ENCODE measurements at regions not wholly inside any gene's neighbourhood (a gene's known extent, or its start where the extent isn't known, plus 50 kb on each side); places are given as distances from the start of the nearest gene placed in this dataset.

DNA sequence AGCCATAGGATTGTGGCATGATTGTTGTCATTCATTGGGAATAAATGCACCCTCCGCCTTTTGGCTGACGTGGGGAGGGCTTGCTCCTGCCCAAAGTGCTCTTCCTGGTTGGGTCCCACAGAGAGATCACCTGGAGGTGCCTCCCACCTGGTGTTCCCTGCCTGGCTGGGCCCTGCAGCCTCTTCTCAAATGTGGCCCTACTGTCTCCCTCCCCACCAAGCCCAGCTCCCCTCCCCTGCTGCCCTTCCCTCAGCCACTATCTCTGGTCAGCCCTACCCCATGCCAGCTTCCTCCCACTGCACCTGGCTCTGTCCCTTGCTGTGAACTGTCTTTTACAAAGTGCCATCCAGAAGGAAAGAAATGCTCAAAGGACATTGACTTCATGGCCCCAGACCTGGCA, 173.4 kb downstream of the GLI2 start:
- in situ Hi-C loops (cut with HindIII; ENCODE audit: extremely low pct_ligation_motif_present, low pct_unique_long_range_greater_than_20kb), result loop anchor here (5.0 kb wide), 1 partner anchor 38 kb away; no protein-coding TSS in a partner anchor
- H3K36me3 ChIP-seq (replicated peaks in 1 of 2; ENCODE audit: control insufficient read depth in 1 of 2, insufficient read depth in 2 of 2, low read length in 2 of 2), result no peaks in the 10 kb centered on the region
- no peak overlapping the region for H3K27ac ChIP-seq (ENCODE audit: extremely low read length, insufficient read depth, low read length)
- ChIA-PET POLR2A (no interaction called here), CTCF (ENCODE audit: low intra/inter-chr PET ratio, low total read pairs) (no interaction called here)
- H3K4me1 ChIP-seq (ENCODE audit: insufficient read depth, low read length), result no peaks in the 10 kb centered on the region
- intact Hi-C loops (cut with micrococcal nuclease; ENCODE audit: unreplicated experiment), result loop anchor here (5.0 kb wide), 1 partner anchor 38 kb away; no protein-coding TSS in a partner anchor
- no peak overlapping the region for H2AFZ ChIP-seq (ENCODE audit: low read length)
- 0% methylated on average over 2 of the region's 2 CpGs for WGBS (ENCODE audit: low lambda C conversion rate)
- FAIRE-seq, result no peak
- no peaks in the 10 kb centered on the region for H3K79me2 ChIP-seq (ENCODE audit: insufficient read depth, low read length)
- H3K4me3 ChIP-seq (replicated peaks in 1 of 3; ENCODE audit: insufficient read depth in 1 of 3, low read depth in 2 of 3, low read length in 3 of 3), result no peak overlapping the region
- H3K9me3 ChIP-seq (ENCODE audit: low read length), result no peaks in the 10 kb centered on the region
- H3K9ac ChIP-seq (ENCODE audit: insufficient read depth, low read depth, low read length), result no peak overlapping the region
- BruUV-seq (replicated peaks), result no TSS peak
- peaks cover 3 to 51% of the 10 kb centered on the region in 2 experiments; a peak in 4 of 5 replicates for H3K27me3 ChIP-seq (ENCODE audit: control insufficient read depth in 1 of 2, insufficient read depth in 2 of 2, low read length in 2 of 2)
- ATAC-seq, result no peak
- TF ChIP-seq, protein P1, sequence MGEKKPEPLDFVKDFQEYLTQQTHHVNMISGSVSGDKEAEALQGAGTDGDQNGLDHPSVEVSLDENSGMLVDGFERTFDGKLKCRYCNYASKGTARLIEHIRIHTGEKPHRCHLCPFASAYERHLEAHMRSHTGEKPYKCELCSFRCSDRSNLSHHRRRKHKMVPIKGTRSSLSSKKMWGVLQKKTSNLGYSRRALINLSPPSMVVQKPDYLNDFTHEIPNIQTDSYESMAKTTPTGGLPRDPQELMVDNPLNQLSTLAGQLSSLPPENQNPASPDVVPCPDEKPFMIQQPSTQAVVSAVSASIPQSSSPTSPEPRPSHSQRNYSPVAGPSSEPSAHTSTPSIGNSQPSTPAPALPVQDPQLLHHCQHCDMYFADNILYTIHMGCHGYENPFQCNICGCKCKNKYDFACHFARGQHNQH (CRISPR knock-in tag; IDR thresholded peaks at IDR 0.05), result no peak
- TF ChIP-seq ZNF549 (CRISPR knock-in tag; IDR thresholded peaks at IDR 0.05) (no peak), ATF7-NPFF (CRISPR knock-in tag; IDR thresholded peaks at IDR 0.05; ENCODE audit: low read depth) (no peak), STAG1 (CRISPR knock-in tag; IDR thresholded peaks at IDR 0.05) (no peak), ZNF749 (CRISPR knock-in tag; IDR thresholded peaks at IDR 0.05; ENCODE audit: borderline replicate concordance) (no peak), ZNF496 (CRISPR knock-in tag; IDR thresholded peaks at IDR 0.05; ENCODE audit: insufficient replicate concordance) (no peak), ATF7 (IDR thresholded peaks at IDR 0.05) (no peak), ATF7 (CRISPR knock-in tag; IDR thresholded peaks at IDR 0.05) (no peak), RAD21 (CRISPR knock-in tag; IDR thresholded peaks at IDR 0.05) (no peak)
- TF ChIP-seq, protein P2, sequence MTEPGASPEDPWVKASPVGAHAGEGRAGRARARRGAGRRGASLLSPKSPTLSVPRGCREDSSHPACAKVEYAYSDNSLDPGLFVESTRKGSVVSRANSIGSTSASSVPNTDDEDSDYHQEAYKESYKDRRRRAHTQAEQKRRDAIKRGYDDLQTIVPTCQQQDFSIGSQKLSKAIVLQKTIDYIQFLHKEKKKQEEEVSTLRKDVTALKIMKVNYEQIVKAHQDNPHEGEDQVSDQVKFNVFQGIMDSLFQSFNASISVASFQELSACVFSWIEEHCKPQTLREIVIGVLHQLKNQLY (CRISPR knock-in tag; IDR thresholded peaks at IDR 0.05), result no peak
- DNase-seq (ENCODE audit: low spot score), result no peak
- no peak overlapping the region for H3K4me2 ChIP-seq (ENCODE audit: low read depth, low read length)
- no peaks in the 10 kb centered on the region for H4K20me1 ChIP-seq (ENCODE audit: insufficient read depth, low read length)

All from HepG2 (cell line).